SJSA1 (cell line): ENCODE measurements at regions not wholly inside any gene's neighbourhood (a gene's known extent, or its start where the extent isn't known, plus 50 kb on each side); places are given as distances from the start of the nearest gene placed in this dataset.

Experiments
- DNase-seq, 2 experiments: peaks; one replicate each; pipeline ENCODE4 v3.0.0-alpha.2; 2015 to 2020; ENCODE audit warnings: low spot score in 2 of 2, low read depth in 1 of 2
- H3K27ac ChIP-seq: fragments of 250-450 bp; sonication (Bioruptor Pico); 2 replicates; pipeline ENCODE4 v1.5.1; 2020; ENCODE audit warnings: mild to moderate bottlenecking, moderate library complexity
- H3K27me3 ChIP-seq: fragments of 250-450 bp; sonication (Bioruptor Pico); replicated peaks from 2 replicates; pipeline ENCODE4 v1.5.1; 2020; ENCODE audit warnings: mild to moderate bottlenecking, moderate library complexity
- H3K36me3 ChIP-seq: fragments of 250-450 bp; sonication (Bioruptor Pico); 2 replicates; pipeline ENCODE4 v1.5.1; 2020; ENCODE audit warnings: mild to moderate bottlenecking
- H3K4me1 ChIP-seq: fragments of 250-450 bp; sonication (Bioruptor Pico); replicated peaks from 2 replicates; pipeline ENCODE4 v1.6.1; 2021; ENCODE audit warnings: mild to moderate bottlenecking
- H3K4me3 ChIP-seq: fragments of 250-450 bp; sonication (Bioruptor Pico); 2 replicates; pipeline ENCODE4 v1.5.1; 2020; ENCODE audit warnings: mild to moderate bottlenecking
- H3K9me3 ChIP-seq: fragments of 250-450 bp; sonication (Bioruptor Pico); replicated peaks from 2 replicates; pipeline ENCODE4 v1.5.1; 2020; ENCODE audit warnings: mild to moderate bottlenecking

DNA sequence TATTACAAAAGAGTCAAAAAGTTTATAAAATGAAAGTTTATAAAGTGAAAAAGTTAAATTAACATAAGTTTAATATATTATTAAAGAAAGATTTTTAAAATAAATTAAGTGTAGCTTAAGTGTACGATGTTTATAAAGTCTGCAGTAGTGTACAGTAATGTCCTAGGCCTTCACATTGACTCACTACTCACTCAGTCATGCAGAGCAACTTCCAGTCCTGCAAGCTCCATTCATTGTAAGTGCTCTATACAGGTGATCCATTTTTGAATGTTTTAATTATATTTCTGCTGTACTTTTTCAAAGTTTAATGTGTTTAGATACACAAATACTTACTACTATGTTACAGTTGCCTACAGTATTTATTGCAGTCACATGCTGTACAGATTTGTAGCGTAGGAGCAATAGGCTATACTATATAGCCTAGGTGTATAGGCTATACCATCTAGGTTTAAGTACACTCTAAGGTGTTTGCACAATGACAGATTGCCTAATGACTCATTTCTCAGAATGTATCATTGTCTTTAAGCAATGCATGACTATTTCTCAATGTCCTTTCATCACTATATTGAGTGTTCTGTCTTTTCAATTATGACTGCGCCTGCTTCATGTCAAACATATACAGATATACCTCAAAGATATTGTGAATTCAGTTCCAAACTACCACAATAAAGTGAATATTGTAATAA, 1110.3 kb upstream of the MAP3K7 start:
- no peak for DNase-seq

DNA sequence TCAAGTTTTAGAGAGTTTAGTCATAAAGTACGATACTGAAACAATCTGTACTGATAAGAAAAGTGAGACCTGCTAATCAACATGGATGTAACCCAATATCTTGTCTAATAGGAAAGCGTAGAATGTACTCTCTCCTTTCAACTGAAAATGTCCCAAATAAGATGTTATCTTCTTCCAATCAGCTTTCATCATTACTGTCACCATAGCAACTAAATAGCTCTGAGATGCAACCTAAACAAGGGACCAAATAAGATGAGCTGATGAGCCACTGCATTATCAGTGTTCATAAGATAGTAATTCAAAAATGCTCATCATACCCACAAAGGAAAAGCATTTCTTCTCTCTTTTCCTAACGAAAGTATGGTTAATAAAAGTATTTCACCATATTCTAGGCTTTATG, 1108.3 kb upstream of the MAP3K7 start:
- Histone ChIP-seq H3K27ac (no peak overlapping the region), H3K9me3 (no peaks in the 10 kb centered on the region), H3K4me3 (no peak overlapping the region), H3K4me1 (no peaks in the 10 kb centered on the region), H3K27me3 (no peaks in the 10 kb centered on the region), H3K36me3 (no peaks in the 10 kb centered on the region)
- DNase-seq, result no peak

More for the DNA sequence above, 1110.3 kb upstream of the MAP3K7 start:
- no peaks in the 10 kb centered on the region for H3K27me3 ChIP-seq
- H3K27ac ChIP-seq, result no peak overlapping the region
- no peaks in the 10 kb centered on the region for H3K36me3 ChIP-seq
- H3K9me3 ChIP-seq, result no peaks in the 10 kb centered on the region
- H3K4me1 ChIP-seq, result no peaks in the 10 kb centered on the region
- no peak overlapping the region for H3K4me3 ChIP-seq

DNA sequence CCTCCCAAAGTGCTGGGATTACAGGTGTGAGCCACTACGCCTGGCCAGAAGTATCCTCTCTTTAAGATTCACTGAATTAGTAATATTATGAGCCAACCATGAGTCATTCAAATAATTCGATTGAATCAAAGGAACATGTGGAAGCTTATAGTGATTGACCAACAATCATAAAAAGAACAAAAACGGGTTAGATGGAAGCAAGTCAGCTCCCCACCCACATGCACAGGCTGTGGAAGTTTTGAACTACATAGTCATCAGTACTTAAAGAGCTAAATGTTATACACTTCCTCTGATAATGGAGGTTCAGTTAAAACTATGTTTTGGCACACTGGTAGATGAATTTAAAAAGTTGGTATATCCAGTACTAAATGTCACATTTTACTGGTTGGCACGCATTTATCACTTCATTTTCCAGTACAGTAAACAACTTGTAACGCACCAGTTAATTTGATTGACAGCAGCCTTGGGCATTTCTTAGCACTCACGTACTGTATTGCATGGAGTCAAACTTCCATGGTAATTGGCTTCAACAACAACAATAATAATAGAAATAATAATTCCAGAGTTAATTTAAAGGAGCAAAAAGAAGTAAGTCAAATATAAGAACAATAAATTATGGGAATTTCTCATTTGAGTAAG, 1107.3 kb upstream of the MAP3K7 start:
- DNase-seq, result no peak

DNA sequence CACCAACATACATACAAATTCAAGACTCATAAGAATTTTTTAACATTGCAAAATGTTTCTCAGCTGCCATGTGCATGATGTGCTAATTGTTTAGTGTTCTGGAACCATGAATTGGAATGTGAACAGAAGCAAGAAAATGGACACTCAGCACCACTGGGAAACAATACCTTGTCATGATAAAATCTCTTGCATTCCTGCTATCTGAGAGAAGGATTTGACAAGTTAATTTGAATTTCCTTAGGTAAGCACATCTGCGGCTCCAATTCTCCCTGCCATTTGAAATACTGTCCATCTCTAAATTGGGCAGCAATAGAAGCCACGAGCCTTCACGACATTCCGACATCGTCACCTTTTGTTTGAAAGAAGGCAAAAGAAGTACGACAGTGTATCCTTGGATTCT, 1104.6 kb upstream of the MAP3K7 start:
- Histone ChIP-seq H3K27me3 (no peaks in the 10 kb centered on the region), H3K4me1 (no peaks in the 10 kb centered on the region), H3K9me3 (no peaks in the 10 kb centered on the region), H3K4me3 (no peak overlapping the region), H3K27ac (no peak overlapping the region), H3K36me3 (no peaks in the 10 kb centered on the region)
- DNase-seq, result no peak

More for the DNA sequence above, 1107.3 kb upstream of the MAP3K7 start:
- Histone ChIP-seq H3K27ac (no peak overlapping the region), H3K4me3 (no peak overlapping the region), H3K36me3 (no peaks in the 10 kb centered on the region), H3K9me3 (no peaks in the 10 kb centered on the region), H3K27me3 (no peaks in the 10 kb centered on the region), H3K4me1 (no peaks in the 10 kb centered on the region)

DNA sequence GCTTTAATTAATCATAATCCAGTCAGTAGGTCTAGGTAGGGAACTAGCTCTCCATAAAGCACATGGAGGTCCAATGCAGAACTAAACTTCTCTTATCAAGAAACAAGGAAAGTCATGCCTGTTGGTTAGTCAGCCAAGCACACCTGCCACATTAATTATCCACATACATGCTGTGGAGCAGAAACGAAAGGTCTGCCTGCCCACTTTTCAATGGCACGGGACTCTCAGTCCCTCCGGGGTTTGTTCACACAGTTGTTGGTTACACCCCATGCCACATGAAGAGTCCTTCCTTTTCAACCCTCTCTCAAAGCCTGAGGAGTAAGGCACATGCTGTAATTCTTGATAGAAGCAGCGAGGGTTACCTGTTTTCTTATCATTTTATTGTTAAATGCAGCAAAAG, 1096.4 kb upstream of the MAP3K7 start:
- no peaks in the 10 kb centered on the region for H3K36me3 ChIP-seq
- no peak overlapping the region for H3K27ac ChIP-seq
- H3K4me1 ChIP-seq, result no peaks in the 10 kb centered on the region
- H3K4me3 ChIP-seq, result no peak overlapping the region
- no peak for DNase-seq
- H3K9me3 ChIP-seq, result no peaks in the 10 kb centered on the region
- H3K27me3 ChIP-seq, result no peaks in the 10 kb centered on the region

DNA sequence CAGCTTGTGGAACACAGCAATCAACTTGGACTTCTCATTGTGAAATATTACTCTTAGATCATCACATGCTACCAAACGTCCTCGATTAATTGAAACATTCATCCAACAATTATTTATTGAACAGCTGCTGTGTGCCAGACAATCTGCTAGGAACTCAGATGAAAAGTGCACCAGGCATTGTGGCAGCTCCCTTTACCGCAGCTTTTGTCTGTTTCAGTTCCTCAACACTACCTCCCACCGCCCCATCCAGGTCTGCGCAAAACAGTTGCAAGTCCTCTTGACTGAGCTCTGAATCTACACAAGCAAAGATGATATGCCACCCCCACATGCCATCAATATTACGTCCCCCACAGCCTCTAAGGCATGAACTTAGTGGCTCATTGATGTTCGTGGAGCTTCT, 1094.4 kb upstream of the MAP3K7 start:
- no peaks in the 10 kb centered on the region for H3K27me3 ChIP-seq
- H3K27ac ChIP-seq, result no peak overlapping the region
- H3K36me3 ChIP-seq, result no peaks in the 10 kb centered on the region
- no peak for DNase-seq
- no peaks in the 10 kb centered on the region for H3K9me3 ChIP-seq
- no peaks in the 10 kb centered on the region for H3K4me1 ChIP-seq
- H3K4me3 ChIP-seq, result no peak overlapping the region

DNA sequence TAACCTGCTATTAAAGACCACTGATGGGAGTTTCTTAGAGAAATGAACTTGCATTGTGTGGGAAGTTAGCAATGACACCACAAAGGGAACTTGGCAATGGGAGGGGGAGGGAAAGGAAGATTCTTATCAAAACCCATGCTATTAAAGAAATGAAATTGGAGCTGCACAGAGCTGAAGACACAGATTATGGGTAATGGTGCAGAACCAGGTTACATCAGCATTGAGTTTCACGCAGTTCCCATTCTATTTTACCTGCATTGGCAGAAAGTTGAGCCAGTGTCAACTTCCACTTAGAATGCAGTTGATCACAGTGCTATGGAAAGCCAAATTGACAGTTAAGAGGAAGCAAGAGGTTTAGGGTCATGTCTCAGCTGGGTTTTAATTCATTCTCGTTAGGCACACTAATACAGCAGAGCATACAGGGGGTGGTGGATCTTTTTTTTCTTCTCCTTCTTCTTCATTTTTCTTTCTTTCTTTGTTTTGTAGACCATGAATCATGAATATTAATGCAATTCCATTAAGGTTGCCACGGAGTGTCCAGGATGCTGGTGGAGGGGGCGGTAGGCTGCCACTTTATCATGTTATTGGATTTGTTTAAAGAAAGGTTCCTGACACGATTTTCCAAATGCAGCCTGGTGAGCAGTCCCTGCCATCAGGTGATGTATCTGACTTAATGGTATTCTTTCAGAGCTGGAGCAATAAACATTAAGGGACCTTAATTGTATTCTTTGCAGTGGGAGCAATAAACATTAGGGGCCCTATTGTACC, 1092.0 kb upstream of the MAP3K7 start:
- Histone ChIP-seq H3K9me3 (no peaks in the 10 kb centered on the region), H3K4me1 (no peaks in the 10 kb centered on the region), H3K4me3 (no peak overlapping the region), H3K27ac (no peak overlapping the region), H3K27me3 (no peaks in the 10 kb centered on the region), H3K36me3 (no peaks in the 10 kb centered on the region)
- DNase-seq, result no peak

DNA sequence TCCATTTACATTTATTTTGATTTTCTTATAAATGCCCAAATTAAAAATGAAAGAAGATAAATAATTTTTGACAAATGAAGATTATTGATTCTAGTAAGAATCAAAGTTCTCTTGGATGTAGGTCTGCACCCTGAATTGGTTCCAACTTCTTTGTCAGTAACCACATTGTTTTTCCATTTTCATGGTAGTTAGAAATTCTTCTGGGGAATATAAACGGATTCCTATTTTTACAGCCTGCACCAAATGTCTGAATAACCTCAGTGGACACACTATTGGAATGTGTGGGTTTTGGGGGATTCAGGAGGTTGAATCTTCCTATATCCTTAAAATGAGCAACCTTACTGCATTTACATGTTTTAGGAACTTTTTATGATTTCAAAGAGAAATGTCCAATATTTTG, 1085.3 kb upstream of the MAP3K7 start:
- Histone ChIP-seq H3K9me3 (no peaks in the 10 kb centered on the region), H3K4me1 (no peaks in the 10 kb centered on the region), H3K27ac (no peak overlapping the region), H3K4me3 (no peak overlapping the region), H3K36me3 (no peaks in the 10 kb centered on the region), H3K27me3 (no peaks in the 10 kb centered on the region)
- no peak for DNase-seq

DNA sequence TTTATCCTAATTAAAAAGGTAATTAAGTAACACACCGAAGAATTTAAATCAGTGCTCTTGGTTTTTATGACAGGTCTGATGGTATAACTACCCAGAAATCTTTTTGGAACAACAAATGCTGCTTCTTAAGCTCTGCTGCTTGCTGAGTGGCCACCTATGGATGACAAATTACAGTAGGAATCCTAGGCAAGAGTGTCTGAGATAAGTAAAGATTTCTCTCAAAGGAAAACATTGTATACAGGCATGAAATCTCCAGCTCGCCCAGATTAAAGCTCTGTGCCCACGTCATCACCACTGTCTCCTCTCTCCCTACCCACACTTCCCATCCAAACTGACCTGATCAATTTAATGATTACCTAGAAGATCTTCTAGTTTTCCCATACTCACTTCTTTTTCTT, 1083.0 kb upstream of the MAP3K7 start:
- Histone ChIP-seq H3K27ac (no peak overlapping the region), H3K27me3 (no peaks in the 10 kb centered on the region), H3K4me3 (no peak overlapping the region), H3K4me1 (no peaks in the 10 kb centered on the region), H3K9me3 (no peaks in the 10 kb centered on the region), H3K36me3 (no peaks in the 10 kb centered on the region)
- DNase-seq, result no peak

DNA sequence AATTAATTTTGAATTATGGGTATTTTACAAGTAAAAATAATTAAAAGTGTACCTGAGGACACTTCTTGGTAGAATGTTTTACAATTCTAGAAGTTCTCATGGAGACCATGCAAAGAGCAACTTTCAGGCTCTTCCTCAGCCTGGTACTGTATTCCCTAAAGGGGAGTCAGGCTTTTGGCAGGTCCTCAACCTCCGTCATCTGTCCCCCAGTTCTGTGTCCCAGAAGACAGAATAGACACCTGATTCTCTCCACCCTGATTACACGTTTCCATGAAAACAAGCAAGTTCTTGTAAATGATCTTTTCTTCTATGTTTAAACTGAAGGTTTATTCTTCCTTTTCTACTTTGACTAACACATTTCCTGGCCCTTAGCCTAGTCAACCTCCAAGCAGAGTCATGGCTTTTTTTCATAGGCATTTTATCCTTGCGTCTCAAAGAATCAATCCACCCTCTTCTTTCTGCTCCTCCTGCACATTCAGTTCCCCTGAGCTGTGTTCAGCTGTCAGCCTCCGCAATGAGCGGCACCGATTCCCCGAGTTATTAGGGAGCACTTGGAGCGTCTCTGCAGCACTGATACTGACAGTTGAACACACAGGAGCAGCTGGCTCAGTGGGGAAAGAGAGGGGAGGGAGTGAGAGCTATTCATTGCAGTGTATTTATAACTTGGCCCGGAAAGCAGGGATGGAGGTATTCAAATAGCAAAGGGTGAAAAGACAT, 1082.4 kb upstream of the MAP3K7 start:
- H3K4me3 ChIP-seq, result no peak overlapping the region
- DNase-seq, result no peak
- no peaks in the 10 kb centered on the region for H3K27me3 ChIP-seq
- H3K36me3 ChIP-seq, result no peaks in the 10 kb centered on the region
- H3K9me3 ChIP-seq, result no peaks in the 10 kb centered on the region
- H3K4me1 ChIP-seq, result no peaks in the 10 kb centered on the region
- H3K27ac ChIP-seq, result no peak overlapping the region

DNA sequence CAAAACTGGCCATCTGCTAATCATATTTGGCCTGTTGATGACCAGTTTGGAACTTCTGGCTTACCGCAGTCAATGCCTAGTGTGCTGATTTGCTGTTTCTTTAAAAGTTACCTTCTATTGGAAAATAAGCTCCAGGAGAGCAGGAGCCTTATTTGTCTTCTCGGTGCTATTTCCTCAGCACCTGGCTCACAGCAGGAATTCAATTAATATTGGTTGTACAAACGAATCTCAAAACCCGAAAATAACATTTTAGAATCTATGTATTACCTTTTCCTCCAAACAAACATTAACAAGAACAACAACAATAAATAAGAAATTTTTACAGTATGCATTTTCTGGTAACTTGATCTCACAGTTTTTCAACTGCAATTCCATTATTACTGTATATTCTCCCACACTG, 1080.7 kb upstream of the MAP3K7 start:
- Histone ChIP-seq H3K4me1 (no peaks in the 10 kb centered on the region), H3K27ac (no peak overlapping the region), H3K36me3 (no peaks in the 10 kb centered on the region), H3K27me3 (no peaks in the 10 kb centered on the region), H3K9me3 (no peaks in the 10 kb centered on the region), H3K4me3 (no peak overlapping the region)
- DNase-seq, result no peak

DNA sequence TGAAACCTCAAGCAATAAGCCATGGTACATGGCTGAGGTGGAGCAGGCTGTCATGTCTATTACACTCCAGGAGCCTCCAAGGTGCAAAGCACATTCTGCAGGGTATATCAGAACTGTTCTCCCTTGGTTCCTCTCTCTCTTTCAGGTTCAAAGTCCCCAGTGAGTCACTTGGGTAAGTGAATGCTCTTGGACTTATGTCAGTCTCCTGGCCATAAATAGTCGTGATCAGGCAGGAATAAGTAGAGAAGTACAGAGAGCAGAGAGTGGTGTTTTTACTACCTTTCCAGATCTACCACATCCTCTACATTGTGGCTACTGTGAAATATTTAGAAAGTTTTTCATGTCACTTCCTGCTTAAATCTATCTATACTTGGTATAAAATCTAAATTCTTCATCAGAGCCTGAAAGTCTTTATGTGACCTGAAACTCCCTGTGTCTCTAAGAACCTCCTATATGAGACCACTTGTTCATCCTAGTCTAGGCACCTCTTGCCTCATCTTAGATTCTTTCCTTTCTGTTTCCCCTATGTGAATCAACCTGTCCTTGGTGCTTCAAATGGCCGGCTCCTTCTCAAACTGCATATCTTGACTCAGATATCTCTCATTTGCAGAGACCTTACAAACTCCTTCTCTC, 1077.6 kb upstream of the MAP3K7 start:
- Histone ChIP-seq H3K36me3 (no peaks in the 10 kb centered on the region), H3K4me3 (no peak overlapping the region), H3K9me3 (no peaks in the 10 kb centered on the region), H3K4me1 (no peaks in the 10 kb centered on the region), H3K27me3 (no peaks in the 10 kb centered on the region), H3K27ac (no peak overlapping the region)
- no peak for DNase-seq

DNA sequence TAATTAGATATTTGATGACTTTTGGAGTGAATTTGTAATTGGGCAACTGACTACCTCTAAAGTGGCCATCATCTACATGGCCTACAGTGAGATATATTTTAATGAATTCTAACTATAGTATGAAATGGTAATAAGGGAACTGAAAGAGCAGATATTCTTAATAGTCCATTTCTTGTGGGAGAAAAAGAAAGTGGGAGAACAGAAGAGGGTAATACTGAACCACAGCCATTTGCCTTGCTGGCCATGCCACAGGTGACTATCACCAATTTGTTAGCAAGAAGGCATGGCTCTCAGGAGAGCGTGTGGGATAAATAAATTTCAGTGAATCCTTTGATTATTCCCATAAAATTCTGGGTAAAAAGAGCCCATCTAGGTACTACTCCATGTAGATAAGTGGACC, 1074.0 kb upstream of the MAP3K7 start:
- H3K4me3 ChIP-seq, result no peak overlapping the region
- no peaks in the 10 kb centered on the region for H3K4me1 ChIP-seq
- H3K36me3 ChIP-seq, result no peaks in the 10 kb centered on the region
- H3K9me3 ChIP-seq, result no peaks in the 10 kb centered on the region
- no peak for DNase-seq
- no peak overlapping the region for H3K27ac ChIP-seq
- H3K27me3 ChIP-seq, result no peaks in the 10 kb centered on the region
